ENCODE measurements at regions not wholly inside any gene's neighbourhood (a gene's known extent, or its start where the extent isn't known, plus 50 kb on each side); places are given as distances from the start of the nearest gene placed in this dataset.
"Not testable (repeated sequence)": the region's sequence is repeated elsewhere in the genome, so short reads cannot be mapped to it uniquely, and the experiment has no call there.

DNA sequence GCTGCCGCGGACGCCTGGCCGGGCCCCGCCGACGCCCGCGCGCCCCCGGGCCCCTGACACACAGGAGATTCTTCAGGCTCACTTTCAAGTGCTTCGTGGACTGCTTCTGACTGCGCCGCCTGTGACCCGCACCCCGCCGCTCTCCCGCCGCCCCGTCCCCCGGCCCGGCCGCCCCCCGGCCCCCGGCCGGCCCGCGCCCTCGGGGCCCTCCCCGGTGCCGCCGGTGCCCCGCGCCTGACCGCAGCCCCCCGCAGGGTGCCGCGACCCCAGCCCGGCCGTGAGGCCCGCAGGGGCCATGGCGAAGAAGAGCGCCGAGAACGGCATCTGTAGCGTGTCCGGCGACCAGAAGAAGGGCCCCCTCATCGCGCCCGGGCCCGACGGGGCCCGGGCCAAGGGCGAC, 516.3 kb downstream of the TP53TG3F start:
- not testable (repeated sequence) for TF ChIP-seq EZH2phosphoT487 (conservative IDR thresholded peaks at IDR 0.05; ENCODE audit: low read length)
- TF ChIP-seq, protein P1, sequence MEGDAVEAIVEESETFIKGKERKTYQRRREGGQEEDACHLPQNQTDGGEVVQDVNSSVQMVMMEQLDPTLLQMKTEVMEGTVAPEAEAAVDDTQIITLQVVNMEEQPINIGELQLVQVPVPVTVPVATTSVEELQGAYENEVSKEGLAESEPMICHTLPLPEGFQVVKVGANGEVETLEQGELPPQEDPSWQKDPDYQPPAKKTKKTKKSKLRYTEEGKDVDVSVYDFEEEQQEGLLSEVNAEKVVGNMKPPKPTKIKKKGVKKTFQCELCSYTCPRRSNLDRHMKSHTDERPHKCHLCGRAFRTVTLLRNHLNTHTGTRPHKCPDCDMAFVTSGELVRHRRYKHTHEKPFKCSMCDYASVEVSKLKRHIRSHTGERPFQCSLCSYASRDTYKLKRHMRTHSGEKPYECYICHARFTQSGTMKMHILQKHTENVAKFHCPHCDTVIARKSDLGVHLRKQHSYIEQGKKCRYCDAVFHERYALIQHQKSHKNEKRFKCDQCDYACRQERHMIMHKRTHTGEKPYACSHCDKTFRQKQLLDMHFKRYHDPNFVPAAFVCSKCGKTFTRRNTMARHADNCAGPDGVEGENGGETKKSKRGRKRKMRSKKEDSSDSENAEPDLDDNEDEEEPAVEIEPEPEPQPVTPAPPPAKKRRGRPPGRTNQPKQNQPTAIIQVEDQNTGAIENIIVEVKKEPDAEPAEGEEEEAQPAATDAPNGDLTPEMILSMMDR (IDR thresholded peaks at IDR 0.05; ENCODE audit: insufficient read depth, low read length, poor library complexity, severe bottlenecking) = not testable (repeated sequence)
